AG04449 (cell line): ENCODE measurements at regions not wholly inside any gene's neighbourhood (a gene's known extent, or its start where the extent isn't known, plus 50 kb on each side); places are given as distances from the start of the nearest gene placed in this dataset.

Experiments
- CTCF ChIA-PET: fragments of 350-600 bp; formaldehyde crosslinking; extraction: SDS; loops from one replicate; lab custom pipeline; 2021; ENCODE audit warnings: antibody characterized with exemption; lab: Yijun Ruan, JAX
- POLR2A ChIA-PET: fragments of 400-600, 350-600 bp; formaldehyde crosslinking; extraction: SDS; loops from one replicate; lab custom pipeline; 2020; ENCODE audit warnings: antibody characterized with exemption, inconsistent platforms; lab: Yijun Ruan, JAX
- DNase-seq: peaks from one replicate; pipeline ENCODE4 v3.0.0-alpha.2; 2010; ENCODE audit warnings: low read depth, low spot score
- H3K4me3 ChIP-seq: 2 replicates; pipeline ENCODE4 v1.5.1; 2011; ENCODE audit warnings: low read depth, mild to moderate bottlenecking, control low read depth, low read length
- TF ChIP-seq, protein P1 (sequence below): IDR thresholded peaks from one replicate; pipeline ENCODE4 v1.5.1; 2011; ENCODE audit warnings: mild to moderate bottlenecking, moderate library complexity, low read length, control low read depth, inconsistent platforms; ENCODE audit not compliant: insufficient read depth; ENCODE audit errors: missing control alignments

DNA sequence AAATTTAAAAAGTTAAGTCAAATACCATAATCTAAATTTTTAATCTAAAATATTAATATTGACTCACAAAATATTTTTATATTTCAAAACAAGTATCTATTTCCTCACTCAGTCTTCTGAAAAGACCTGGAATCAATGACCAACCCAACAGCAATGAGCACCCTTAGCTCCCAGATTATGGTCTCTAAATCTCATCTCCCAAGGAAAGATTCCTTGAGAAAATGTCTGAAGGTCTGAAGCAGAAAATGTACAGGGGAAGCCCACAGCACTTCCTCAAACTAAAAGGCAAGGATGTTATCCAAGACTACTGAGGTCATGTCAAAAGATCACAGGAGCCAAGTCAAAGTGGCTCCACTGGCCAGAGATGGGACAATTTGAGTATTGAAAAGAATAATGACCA is 51.0 kb upstream of the SLCO2A1 start:
- ChIA-PET CTCF (no interaction called here), POLR2A (no interaction called here)
- H3K4me3 ChIP-seq, result no peak overlapping the region
- no peak for DNase-seq
- TF ChIP-seq, protein P1, sequence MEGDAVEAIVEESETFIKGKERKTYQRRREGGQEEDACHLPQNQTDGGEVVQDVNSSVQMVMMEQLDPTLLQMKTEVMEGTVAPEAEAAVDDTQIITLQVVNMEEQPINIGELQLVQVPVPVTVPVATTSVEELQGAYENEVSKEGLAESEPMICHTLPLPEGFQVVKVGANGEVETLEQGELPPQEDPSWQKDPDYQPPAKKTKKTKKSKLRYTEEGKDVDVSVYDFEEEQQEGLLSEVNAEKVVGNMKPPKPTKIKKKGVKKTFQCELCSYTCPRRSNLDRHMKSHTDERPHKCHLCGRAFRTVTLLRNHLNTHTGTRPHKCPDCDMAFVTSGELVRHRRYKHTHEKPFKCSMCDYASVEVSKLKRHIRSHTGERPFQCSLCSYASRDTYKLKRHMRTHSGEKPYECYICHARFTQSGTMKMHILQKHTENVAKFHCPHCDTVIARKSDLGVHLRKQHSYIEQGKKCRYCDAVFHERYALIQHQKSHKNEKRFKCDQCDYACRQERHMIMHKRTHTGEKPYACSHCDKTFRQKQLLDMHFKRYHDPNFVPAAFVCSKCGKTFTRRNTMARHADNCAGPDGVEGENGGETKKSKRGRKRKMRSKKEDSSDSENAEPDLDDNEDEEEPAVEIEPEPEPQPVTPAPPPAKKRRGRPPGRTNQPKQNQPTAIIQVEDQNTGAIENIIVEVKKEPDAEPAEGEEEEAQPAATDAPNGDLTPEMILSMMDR, result no peak

GRCh38 chr3:134079761-134080160 is 50.0 kb upstream of the SLCO2A1 start:
- POLR2A ChIA-PET, result no interaction called here
- H3K4me3 ChIP-seq, result no peak overlapping the region
- CTCF ChIA-PET, result no interaction called here
- no peak for DNase-seq
- TF ChIP-seq, protein P1, result no peak
